GM21528 (cell line): ENCODE measurements at regions not wholly inside any gene's neighbourhood (a gene's known extent, or its start where the extent isn't known, plus 50 kb on each side); places are given as distances from the start of the nearest gene placed in this dataset.

Source experiments
- ATAC-seq: cut with Tn5 transposase; IDR thresholded peaks from one replicate; pipeline ENCODE4 v1.9.1; 2021; ENCODE audit warnings: mild to moderate bottlenecking, moderate library complexity; ENCODE audit not compliant: unreplicated experiment, low FRiP score

DNA sequence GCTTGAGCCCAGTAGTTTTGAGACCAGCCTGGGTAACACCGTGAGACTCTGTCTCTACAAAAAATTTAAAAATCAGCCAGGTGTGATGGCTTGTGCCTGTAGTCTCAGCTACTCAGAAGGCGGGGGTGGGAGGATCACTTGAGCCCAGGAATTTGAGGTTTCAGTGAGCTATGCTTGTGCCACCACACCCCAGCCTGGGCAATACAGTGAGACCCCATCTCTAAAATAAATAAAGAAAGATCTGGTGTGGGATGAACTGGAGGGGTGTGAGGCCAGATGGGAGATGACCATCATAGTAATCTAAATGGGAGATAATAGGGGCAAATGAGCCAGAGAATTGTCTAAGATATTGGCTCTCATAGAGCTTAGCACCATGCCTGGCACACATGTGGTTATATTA is 60.1 kb upstream of the TRABD2B start:
- no peak for ATAC-seq

DNA sequence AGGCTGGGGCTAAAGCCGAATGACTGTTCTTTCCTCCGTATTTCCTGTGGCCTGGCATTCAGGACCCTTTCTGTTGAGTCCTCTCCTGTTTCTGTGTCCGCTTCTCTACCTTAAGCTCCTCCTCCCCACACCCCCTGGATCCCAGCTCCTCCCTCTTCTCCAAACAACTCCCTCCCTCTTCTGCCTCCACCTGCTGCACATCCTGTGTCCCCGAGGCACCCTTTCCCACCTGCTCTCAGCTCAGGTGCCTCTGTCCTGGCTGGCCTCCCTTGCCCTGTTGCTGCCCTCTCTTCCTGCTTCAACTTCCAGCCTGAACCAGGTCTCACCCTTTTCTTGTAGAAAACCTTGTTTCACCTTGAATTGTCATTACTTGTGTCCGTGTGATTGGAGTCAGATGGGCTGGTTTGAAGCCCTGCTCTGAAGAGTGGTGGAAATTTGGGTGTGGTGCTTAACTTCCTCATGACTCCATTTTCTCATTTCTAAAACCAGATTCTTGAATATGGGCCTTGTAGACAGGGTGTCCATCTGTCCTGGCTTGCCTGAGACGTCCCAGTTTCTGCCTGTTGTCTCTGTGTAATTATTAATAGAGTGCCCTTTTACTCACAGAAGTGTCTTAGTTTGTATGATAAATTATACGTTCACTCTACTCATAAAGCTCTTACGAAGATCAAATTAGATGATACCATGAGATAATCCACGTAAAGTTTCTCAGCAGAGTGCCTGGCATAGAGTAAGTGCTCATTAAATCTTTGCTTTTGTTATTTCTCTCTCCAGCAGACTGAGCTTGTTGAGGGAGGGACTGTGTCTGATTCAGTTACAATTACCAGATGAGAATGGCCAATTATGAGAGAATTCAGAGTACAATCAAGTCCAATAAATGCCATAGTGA is 58.9 kb upstream of the TRABD2B start:
- ATAC-seq = no peak

DNA sequence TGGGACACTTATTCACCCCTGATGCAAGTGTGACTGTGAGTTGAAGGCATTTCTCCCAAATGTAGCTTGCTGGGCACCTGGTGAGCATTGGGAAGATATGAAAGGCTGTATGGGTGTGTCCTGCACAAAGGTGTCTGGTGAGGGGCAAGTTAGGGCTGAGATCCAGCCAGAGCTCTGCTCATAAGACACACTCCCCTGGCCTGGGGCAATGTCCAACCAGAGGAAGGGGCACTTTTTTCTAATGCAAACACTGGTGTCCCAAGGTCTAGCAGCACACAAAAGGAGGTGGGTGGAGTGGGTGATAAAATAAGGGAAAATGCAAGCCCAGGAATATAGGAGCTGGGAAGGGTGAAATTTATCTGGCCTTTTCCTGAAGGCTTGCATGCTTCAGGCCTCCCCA is 57.0 kb upstream of the TRABD2B start:
- no peak for ATAC-seq

DNA sequence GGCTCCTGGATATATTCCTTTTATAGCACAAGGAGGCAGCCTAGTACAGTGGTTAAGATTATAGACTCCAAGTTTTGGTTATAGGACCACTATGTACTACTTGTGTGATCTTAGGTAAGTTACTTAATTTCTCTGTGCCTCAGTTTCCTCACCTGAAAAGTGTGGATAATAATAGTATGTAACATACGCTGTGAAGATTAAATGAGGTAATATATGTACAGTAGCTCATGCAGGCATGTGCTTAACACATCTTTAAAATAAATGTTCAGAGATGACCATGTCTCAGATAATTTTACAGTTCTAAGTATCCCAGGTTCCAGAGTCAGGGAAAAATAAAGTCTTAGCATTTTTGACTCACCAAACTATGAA is 55.7 kb upstream of the TRABD2B start:
- no peak for ATAC-seq

DNA sequence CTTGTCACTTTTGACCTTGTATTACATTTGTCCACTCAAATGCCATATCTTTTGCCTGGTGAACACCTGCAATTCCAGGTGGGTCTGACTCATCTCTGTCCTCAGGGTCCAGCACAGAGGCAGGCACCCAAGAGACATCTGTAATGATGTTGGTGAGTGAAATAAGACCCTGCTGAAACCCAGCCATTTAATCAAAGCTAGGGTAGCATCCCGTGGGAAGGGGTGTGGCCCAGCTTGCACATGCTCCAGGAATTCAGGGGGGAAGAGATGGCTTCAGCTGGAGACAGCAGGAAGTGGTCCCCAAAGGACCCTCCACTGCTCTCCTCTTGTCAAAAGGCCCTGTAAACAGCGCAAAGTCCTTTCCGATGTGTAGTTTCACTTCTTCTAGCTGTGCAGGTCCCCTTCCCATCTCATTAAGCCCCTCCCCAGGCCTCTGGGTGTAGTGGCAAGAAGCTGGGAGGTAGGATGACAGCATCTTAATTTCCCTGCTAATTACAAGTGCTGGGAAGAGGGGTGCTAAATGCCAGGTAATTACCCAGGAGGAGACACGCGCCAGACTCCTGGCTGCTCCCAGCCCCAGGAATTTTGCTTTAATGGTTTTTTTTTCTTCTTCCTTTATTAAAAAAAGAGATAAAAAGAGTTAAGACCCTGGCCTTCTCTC is 54.4 kb upstream of the TRABD2B start:
- ATAC-seq = no peak

DNA sequence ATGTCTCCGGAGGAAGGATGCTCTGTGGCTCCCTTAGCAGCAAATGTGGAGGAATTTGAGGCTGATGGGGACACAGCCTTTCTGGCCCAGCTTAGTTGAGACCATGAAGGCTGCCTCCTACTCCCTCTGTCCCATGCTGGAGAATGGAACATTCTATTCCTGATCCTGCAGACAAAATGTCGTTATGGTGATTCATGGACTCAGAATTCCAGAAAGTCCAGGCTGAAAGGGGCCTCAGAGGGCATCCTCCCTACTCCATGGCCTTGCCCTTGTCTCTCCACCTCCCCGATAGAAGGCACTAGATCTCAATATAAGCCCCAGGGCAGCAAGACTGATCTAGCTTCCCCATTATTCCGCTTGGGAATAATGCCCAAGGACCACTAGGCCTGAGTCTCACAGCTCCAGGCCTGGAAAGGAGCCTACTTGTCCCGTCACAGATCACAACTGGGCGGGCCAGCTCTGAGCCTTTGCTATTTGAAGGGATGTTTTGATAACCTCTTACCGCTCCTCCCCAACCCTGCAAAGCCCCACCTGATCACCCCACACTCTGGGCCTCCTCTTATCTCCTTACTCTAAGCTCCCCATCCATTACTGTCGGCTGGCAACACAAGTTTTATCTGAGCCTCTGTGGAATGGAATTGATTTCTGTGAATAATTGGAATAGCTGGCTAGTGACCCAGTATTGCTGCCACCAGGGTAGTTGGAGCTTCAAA is 52.8 kb upstream of the TRABD2B start:
- no peak for ATAC-seq

DNA sequence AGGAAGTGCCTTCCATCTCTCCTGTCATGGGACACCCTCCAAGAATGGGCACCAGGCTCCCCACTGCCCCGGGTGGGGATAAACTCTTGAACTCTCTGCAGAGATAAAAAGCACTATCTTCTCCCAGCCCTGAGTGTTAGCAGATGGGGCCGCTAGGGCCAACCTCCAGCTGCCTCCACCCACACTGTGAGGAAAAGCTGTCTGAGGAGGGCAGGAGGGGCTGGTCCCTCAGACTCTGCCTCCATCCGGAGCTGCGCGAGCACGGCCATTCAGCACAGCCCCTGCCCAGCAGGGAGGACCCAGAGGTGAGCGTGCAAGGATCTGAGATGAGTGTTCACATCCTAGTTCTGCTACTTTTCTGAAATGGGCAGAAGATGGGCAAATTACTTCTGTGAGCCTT is 51.8 kb upstream of the TRABD2B start:
- ATAC-seq = no peak

DNA sequence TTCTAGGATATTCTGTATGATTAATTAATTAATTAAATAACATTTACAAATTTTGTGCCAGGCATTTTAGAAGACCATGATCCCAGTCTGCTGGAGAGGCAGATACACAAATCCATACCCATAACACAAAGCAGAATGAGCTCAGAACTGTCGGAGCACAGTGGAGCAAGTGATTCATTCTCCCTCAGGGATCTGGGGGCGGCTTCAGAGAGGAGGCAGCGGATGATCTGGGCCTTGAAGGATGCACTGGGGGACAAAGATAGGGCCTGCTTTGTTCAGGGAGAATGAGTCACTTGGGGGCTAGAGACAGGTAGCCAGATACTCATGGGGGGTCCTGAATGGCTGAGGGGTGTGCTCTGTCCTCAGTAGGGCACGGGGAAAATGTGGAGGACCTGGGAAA is 50.9 kb upstream of the TRABD2B start:
- no peak for ATAC-seq

DNA sequence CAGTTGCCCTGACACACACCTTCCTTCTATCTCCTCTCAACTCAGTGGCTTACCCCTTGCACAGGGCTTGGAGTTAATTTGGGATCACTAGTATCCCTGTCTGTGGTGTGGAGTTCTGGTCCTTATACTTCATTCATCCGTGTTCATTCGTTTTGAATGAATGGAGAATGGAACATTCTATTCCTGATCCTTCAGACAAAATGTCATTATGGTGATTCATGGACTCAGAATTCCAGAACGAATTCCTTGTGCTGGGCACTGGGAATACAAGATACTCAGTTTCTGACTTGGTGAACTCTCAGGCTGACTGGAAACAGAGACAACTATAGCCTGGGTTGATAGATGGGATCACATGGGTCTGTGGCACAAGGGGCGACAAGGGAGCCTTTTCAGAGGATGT is 49.9 kb upstream of the TRABD2B start:
- no peak for ATAC-seq
